WTC11 (cell line): ENCODE measurements at regions not wholly inside any gene's neighbourhood (a gene's known extent, or its start where the extent isn't known, plus 50 kb on each side); places are given as distances from the start of the nearest gene placed in this dataset.

ENCODE experiments used
- ATAC-seq: fragments of 200-7000 bp; cut with Tn5 transposase; 2 replicates; pipeline ENCODE4 v1.10.0; 2021; ENCODE audit warnings: mild to moderate bottlenecking, moderate library complexity
- CTCF ChIA-PET: fragments of 300-600 bp; sonication (Branson Sonifier 250); formaldehyde crosslinking; loops from one replicate; lab custom pipeline; 2021; ENCODE audit warnings: antibody characterized with exemption; lab: Charles Lee
- POLR2A ChIA-PET: fragments of 350-600 bp; sonication (Branson Sonifier 250); formaldehyde crosslinking; loops from one replicate; lab custom pipeline; 2021; ENCODE audit warnings: antibody characterized with exemption; lab: Charles Lee
- DNase-seq: peaks from one replicate; pipeline ENCODE4 v3.0.0; 2021; ENCODE audit warnings: low spot score
- H3K27ac Mint-ChIP-seq: 2 replicates; pipeline ENCODE4 v1.8.0; 2021; ENCODE audit warnings: mixed read lengths
- H3K27me3 Mint-ChIP-seq: 2 replicates; pipeline ENCODE4 v1.8.0; 2021; ENCODE audit warnings: low read depth, mild to moderate bottlenecking, moderate library complexity, mixed read lengths
- H3K36me3 Mint-ChIP-seq: 2 replicates; pipeline ENCODE4 v1.8.0; 2021; ENCODE audit warnings: mixed read lengths
- H3K4me1 Mint-ChIP-seq: 2 replicates; pipeline ENCODE4 v1.8.0; 2022; ENCODE audit warnings: mixed read lengths
- H3K4me3 Mint-ChIP-seq: 2 replicates; pipeline ENCODE4 v1.8.0; 2021; ENCODE audit warnings: mild to moderate bottlenecking, moderate library complexity, mixed read lengths
- H3K9me3 Mint-ChIP-seq: 2 replicates; pipeline ENCODE4 v1.8.0; 2021; ENCODE audit warnings: mixed read lengths
- CDX4 ChIP-seq: fragments of 250-450 bp; sonication (Bioruptor Pico); IDR thresholded peaks from 2 replicates; pipeline ENCODE4 v1.9.0; 2021; ENCODE audit warnings: moderate library complexity, mild to moderate bottlenecking, inconsistent platforms, borderline replicate concordance
- E2F1 ChIP-seq: sonication (generic); formaldehyde crosslinking; IDR thresholded peaks from 2 replicates; pipeline ENCODE4 v1.8.0; 2022; ENCODE audit warnings: mild to moderate bottlenecking, missing genetic modification reagents
- ERG ChIP-seq: fragments of 250-450 bp; sonication (Bioruptor Pico); IDR thresholded peaks from 2 replicates; pipeline ENCODE4 v1.8.0; 2021; ENCODE audit warnings: mild to moderate bottlenecking
- GABPB1 ChIP-seq: sonication (generic); formaldehyde crosslinking; IDR thresholded peaks from 2 replicates; pipeline ENCODE4 v1.8.1; 2023; ENCODE audit warnings: mild to moderate bottlenecking, missing genetic modification reagents
- GTF2I ChIP-seq: fragments of 250-450 bp; sonication (Bioruptor Pico); conservative IDR thresholded peaks from 2 replicates; pipeline ENCODE4 v1.4.0; 2021; ENCODE audit warnings: mild to moderate bottlenecking
- JAZF1 ChIP-seq: fragments of 250-450 bp; sonication (Bioruptor Pico); IDR thresholded peaks from 2 replicates; pipeline ENCODE4 v1.9.0; 2021; ENCODE audit warnings: moderate library complexity, mild to moderate bottlenecking, inconsistent platforms
- MXD4 ChIP-seq: fragments of 250-450 bp; sonication (Bioruptor Pico); IDR thresholded peaks from 2 replicates; pipeline ENCODE4 v1.8.0; 2021; ENCODE audit warnings: mild to moderate bottlenecking, moderate library complexity, borderline replicate concordance
- NFATC4 ChIP-seq: fragments of 250-450 bp; sonication (Bioruptor Pico); IDR thresholded peaks from 2 replicates; pipeline ENCODE4 v1.9.0; 2021; ENCODE audit warnings: mild to moderate bottlenecking
- NFYB ChIP-seq: sonication (generic); formaldehyde crosslinking; conservative IDR thresholded peaks from 2 replicates; pipeline ENCODE4 v1.8.0; 2022; ENCODE audit warnings: low read depth, missing genetic modification reagents
- STAT6 ChIP-seq: sonication (generic); formaldehyde crosslinking; conservative IDR thresholded peaks from 2 replicates; pipeline ENCODE4 v1.8.1; 2023; ENCODE audit warnings: mild to moderate bottlenecking, low read depth, missing genetic modification reagents, moderate library complexity
- ZNF281 ChIP-seq: sonication (generic); formaldehyde crosslinking; IDR thresholded peaks from 2 replicates; pipeline ENCODE4 v1.8.0; 2023; ENCODE audit warnings: mild to moderate bottlenecking, missing genetic modification reagents

- TF ChIP-seq ERG (CRISPR knock-in tag) = no peak
- TF ChIP-seq JAZF1 (CRISPR knock-in tag) = no peak
- TF ChIP-seq GTF2I (CRISPR knock-in tag) = no peak
- TF ChIP-seq E2F1 (CRISPR knock-in tag) = no peak
- no peak for TF ChIP-seq NFATC4
These were observed 746.7 kb upstream of the TBX3 start (continued) for GRCh38 chr12:115430636-115431035.

- Mint-ChIP-seq H3K4me3 (no peak overlapping the region), H3K4me1 (peaks cover 3% of the 10 kb centered on the region; the same call in 1 of the 2 replicates), H3K27me3 (no peaks in the 10 kb centered on the region; the same call in 1 of the 2 replicates), H3K27ac (no peak overlapping the region), H3K9me3 (no peaks in the 10 kb centered on the region), H3K36me3 (no peaks in the 10 kb centered on the region)
- ATAC-seq (no peak), DNase-seq (no peak)
- POLR2A ChIA-PET = no interaction called here
- no peak for TF ChIP-seq MXD4 (CRISPR knock-in tag)
- peak; percentile 61 for TF ChIP-seq GABPB1 (CRISPR knock-in tag)
- CTCF ChIA-PET = interaction anchor here (0.5 kb wide), 1 partner anchor 755 kb away, joined by 3 read pairs; no protein-coding TSS in a partner anchor
These were observed 742.8 kb upstream of the TBX3 start for GRCh38 chr12:115426732-115427131.

GRCh38 chr12:115424003-115424402, 740.0 kb upstream of the TBX3 start:
- no peaks in the 10 kb centered on the region; the same call in 1 of the 2 replicates for H3K27me3 Mint-ChIP-seq
- no peak for DNase-seq
- ATAC-seq = no peak
- H3K4me1 Mint-ChIP-seq = peaks cover 3% of the 10 kb centered on the region; the same call in 1 of the 2 replicates
- CTCF ChIA-PET = no interaction called here
- H3K27ac Mint-ChIP-seq = no peak overlapping the region
- H3K36me3 Mint-ChIP-seq = no peaks in the 10 kb centered on the region
- POLR2A ChIA-PET = no interaction called here
- no peak overlapping the region for H3K4me3 Mint-ChIP-seq
- H3K9me3 Mint-ChIP-seq = no peaks in the 10 kb centered on the region
- TF ChIP-seq NFYB (CRISPR knock-in tag) (no peak), E2F1 (CRISPR knock-in tag) (no peak)

GRCh38 chr12:115423546-115423987, 739.6 kb upstream of the TBX3 start:
- Mint-ChIP-seq H3K27me3 (no peaks in the 10 kb centered on the region; the same call in 1 of the 2 replicates), H3K4me1 (peaks cover 3% of the 10 kb centered on the region; the same call in 1 of the 2 replicates), H3K9me3 (no peaks in the 10 kb centered on the region), H3K36me3 (no peaks in the 10 kb centered on the region), H3K27ac (no peak overlapping the region), H3K4me3 (no peak overlapping the region)
- POLR2A ChIA-PET = interaction anchor here (0.6 kb wide), 1 partner anchor 320 kb away, joined by 3 read pairs; no protein-coding TSS in a partner anchor
- TF ChIP-seq CDX4 (CRISPR knock-in tag) = no peak
- TF ChIP-seq GABPB1 (CRISPR knock-in tag) = peak; percentile 88
- CTCF ChIA-PET = no interaction called here
- DNase-seq = no peak
- no peak for ATAC-seq

- Mint-ChIP-seq H3K27ac (no peak overlapping the region), H3K4me1 (peaks cover 3% of the 10 kb centered on the region; the same call in 1 of the 2 replicates), H3K9me3 (no peaks in the 10 kb centered on the region), H3K27me3 (no peaks in the 10 kb centered on the region; the same call in 1 of the 2 replicates), H3K36me3 (no peaks in the 10 kb centered on the region), H3K4me3 (no peak overlapping the region)
- ATAC-seq = no peak
- POLR2A ChIA-PET = interaction anchor here (0.6 kb wide), 1 partner anchor 319 kb away, joined by 3 read pairs; no protein-coding TSS in a partner anchor
- CTCF ChIA-PET = no interaction called here
- DNase-seq = no peak
- TF ChIP-seq ZNF281 (CRISPR knock-in tag) (no peak), STAT6 (CRISPR knock-in tag) (no peak)
These were observed 739.0 kb upstream of the TBX3 start for GRCh38 chr12:115422845-115423545.
